ENCODE measurements at regions not wholly inside any gene's neighbourhood (a gene's known extent, or its start where the extent isn't known, plus 50 kb on each side); places are given as distances from the start of the nearest gene placed in this dataset.

DNA sequence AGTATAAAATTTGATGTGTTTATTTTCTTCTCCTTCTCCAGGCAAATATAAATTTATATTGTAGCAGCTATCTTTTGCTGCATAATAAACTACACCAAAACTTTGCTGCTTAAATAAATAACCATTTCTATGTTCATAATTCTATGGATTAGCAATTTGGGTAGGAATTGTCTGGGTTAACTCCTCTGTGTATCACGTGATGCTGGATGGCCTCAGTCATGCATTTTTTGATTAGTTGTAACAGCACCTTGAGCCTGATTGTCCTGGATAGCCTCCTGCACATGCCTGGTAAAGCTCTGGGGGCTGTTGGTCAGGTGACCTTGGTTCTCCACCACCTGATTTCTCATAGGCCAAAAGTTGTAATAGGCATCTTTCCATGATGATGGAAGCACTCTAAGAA, 572.9 kb downstream of the ETV1 start:
- no peak for TF ChIP-seq CTCF (conservative IDR thresholded peaks at IDR 0.05; ENCODE audit: low read length)
- TF ChIP-seq EZH2phosphoT487 (IDR thresholded peaks at IDR 0.05; ENCODE audit: borderline replicate concordance, low read depth, low read length): no peak

Measured in OCI-LY7 (cell line).